ENCODE measurements at regions not wholly inside any gene's neighbourhood (a gene's known extent, or its start where the extent isn't known, plus 50 kb on each side); places are given as distances from the start of the nearest gene placed in this dataset.
"Not testable (repeated sequence)": the region's sequence is repeated elsewhere in the genome, so short reads cannot be mapped to it uniquely, and the experiment has no call there.

GRCh38 chr1:4463631-4464030, 190.8 kb upstream of the AJAP1 start:
- peaks cover 4% of the 10 kb centered on the region for H3K27me3 Mint-ChIP-seq (ENCODE audit: low read depth)
- DNase-seq (no peak), ATAC-seq (no peak)
- no peaks in the 10 kb centered on the region for H3K36me3 Mint-ChIP-seq (ENCODE audit: insufficient read depth)
- no peaks in the 10 kb centered on the region for H3K9me3 Mint-ChIP-seq
- H3K4me1 Mint-ChIP-seq (ENCODE audit: low read depth) = no peaks in the 10 kb centered on the region
- no peak overlapping the region for H3K4me3 Mint-ChIP-seq

GRCh38 chr1:4464478-4464877, 189.9 kb upstream of the AJAP1 start:
- no peak overlapping the region for H3K4me3 Mint-ChIP-seq
- no peak for ATAC-seq
- H3K27me3 Mint-ChIP-seq (ENCODE audit: low read depth) = peaks cover 4% of the 10 kb centered on the region
- H3K4me1 Mint-ChIP-seq (ENCODE audit: low read depth) = no peaks in the 10 kb centered on the region
- no peaks in the 10 kb centered on the region for H3K9me3 Mint-ChIP-seq
- DNase-seq = no peak
- H3K36me3 Mint-ChIP-seq (ENCODE audit: insufficient read depth) = no peaks in the 10 kb centered on the region

- H3K27me3 Mint-ChIP-seq (ENCODE audit: low read depth) = peaks cover 4% of the 10 kb centered on the region
- no peak for ATAC-seq
Observed at GRCh38 chr1:4467241-4467640, 187.2 kb upstream of the AJAP1 start.

GRCh38 chr1:4468386-4468785, 186.0 kb upstream of the AJAP1 start:
- Mint-ChIP-seq H3K9me3 (no peaks in the 10 kb centered on the region), H3K27me3 (ENCODE audit: low read depth) (peaks cover 4% of the 10 kb centered on the region), H3K4me1 (ENCODE audit: low read depth) (no peaks in the 10 kb centered on the region), H3K4me3 (no peak overlapping the region), H3K36me3 (ENCODE audit: insufficient read depth) (no peaks in the 10 kb centered on the region)
- ATAC-seq (no peak), DNase-seq (no peak)

More at GRCh38 chr1:4467241-4467640, 187.2 kb upstream of the AJAP1 start:
- DNase-seq = no peak
- H3K9me3 Mint-ChIP-seq = no peaks in the 10 kb centered on the region
- H3K4me1 Mint-ChIP-seq (ENCODE audit: low read depth) = no peaks in the 10 kb centered on the region
- no peaks in the 10 kb centered on the region for H3K36me3 Mint-ChIP-seq (ENCODE audit: insufficient read depth)
- H3K4me3 Mint-ChIP-seq = no peak overlapping the region

- no peaks in the 10 kb centered on the region for H3K36me3 Mint-ChIP-seq (ENCODE audit: insufficient read depth)
- H3K27me3 Mint-ChIP-seq (ENCODE audit: low read depth) = peaks cover 4% of the 10 kb centered on the region
- H3K9me3 Mint-ChIP-seq = no peaks in the 10 kb centered on the region
- DNase-seq = no peak
- no peak for ATAC-seq
- H3K4me3 Mint-ChIP-seq = no peak overlapping the region
- no peaks in the 10 kb centered on the region for H3K4me1 Mint-ChIP-seq (ENCODE audit: low read depth)
Observed at GRCh38 chr1:4468804-4469514, 185.4 kb upstream of the AJAP1 start.

- Mint-ChIP-seq H3K27me3 (ENCODE audit: low read depth) (no peaks in the 10 kb centered on the region), H3K9me3 (peaks cover 13% of the 10 kb centered on the region), H3K4me3 (no peak overlapping the region), H3K36me3 (ENCODE audit: insufficient read depth) (no peaks in the 10 kb centered on the region), H3K4me1 (ENCODE audit: low read depth) (no peaks in the 10 kb centered on the region)
- ATAC-seq = no peak
- no peak for DNase-seq
Observed at GRCh38 chr1:4476394-4476793, 178.0 kb upstream of the AJAP1 start.

GRCh38 chr1:4481451-4481850, 173.0 kb upstream of the AJAP1 start:
- Mint-ChIP-seq H3K9me3 (peaks cover 9% of the 10 kb centered on the region), H3K4me3 (no peak overlapping the region), H3K27me3 (ENCODE audit: low read depth) (peaks cover 2% of the 10 kb centered on the region), H3K4me1 (ENCODE audit: low read depth) (no peaks in the 10 kb centered on the region), H3K36me3 (ENCODE audit: insufficient read depth) (no peaks in the 10 kb centered on the region)
- ATAC-seq (no peak), DNase-seq (no peak)

GRCh38 chr1:4482526-4482925, 171.9 kb upstream of the AJAP1 start:
- Mint-ChIP-seq H3K36me3 (ENCODE audit: insufficient read depth) (no peaks in the 10 kb centered on the region), H3K4me3 (no peak overlapping the region), H3K9me3 (peaks cover under 1% of the 10 kb centered on the region), H3K4me1 (ENCODE audit: low read depth) (no peaks in the 10 kb centered on the region), H3K27me3 (ENCODE audit: low read depth) (peaks cover 4% of the 10 kb centered on the region)
- no peak for DNase-seq
- ATAC-seq = no peak

GRCh38 chr1:4483021-4483625, 171.3 kb upstream of the AJAP1 start:
- H3K9me3 Mint-ChIP-seq = no peaks in the 10 kb centered on the region
- no peak for ATAC-seq
- no peak overlapping the region for H3K4me3 Mint-ChIP-seq

GRCh38 chr1:4485398-4485797, 169.0 kb upstream of the AJAP1 start:
- ATAC-seq (no peak), DNase-seq (no peak)
- no peaks in the 10 kb centered on the region for H3K36me3 Mint-ChIP-seq (ENCODE audit: insufficient read depth)
- H3K4me1 Mint-ChIP-seq (ENCODE audit: low read depth) = no peaks in the 10 kb centered on the region
- peaks cover 4% of the 10 kb centered on the region for H3K27me3 Mint-ChIP-seq (ENCODE audit: low read depth)
- no peak overlapping the region for H3K4me3 Mint-ChIP-seq
- no peaks in the 10 kb centered on the region for H3K9me3 Mint-ChIP-seq

More at GRCh38 chr1:4483021-4483625, 171.3 kb upstream of the AJAP1 start:
- no peak for DNase-seq
- H3K4me1 Mint-ChIP-seq (ENCODE audit: low read depth) = no peaks in the 10 kb centered on the region
- no peaks in the 10 kb centered on the region for H3K36me3 Mint-ChIP-seq (ENCODE audit: insufficient read depth)
- H3K27me3 Mint-ChIP-seq (ENCODE audit: low read depth) = peaks cover 4% of the 10 kb centered on the region

- H3K27me3 Mint-ChIP-seq (ENCODE audit: low read depth) = peaks cover 5% of the 10 kb centered on the region
- no peak overlapping the region for H3K4me3 Mint-ChIP-seq
- no peaks in the 10 kb centered on the region for H3K4me1 Mint-ChIP-seq (ENCODE audit: low read depth)
- peaks cover under 1% of the 10 kb centered on the region for H3K9me3 Mint-ChIP-seq
- ATAC-seq = no peak
- DNase-seq = no peak
- H3K36me3 Mint-ChIP-seq (ENCODE audit: insufficient read depth) = no peaks in the 10 kb centered on the region
Observed at GRCh38 chr1:4485878-4486277, 168.5 kb upstream of the AJAP1 start.

- Mint-ChIP-seq H3K4me3 (no peak overlapping the region), H3K36me3 (ENCODE audit: insufficient read depth) (no peaks in the 10 kb centered on the region), H3K9me3 (peaks cover 5% of the 10 kb centered on the region), H3K27me3 (ENCODE audit: low read depth) (peaks cover 11% of the 10 kb centered on the region), H3K4me1 (ENCODE audit: low read depth) (no peaks in the 10 kb centered on the region)
- DNase-seq (no peak), ATAC-seq (no peak)
Observed at GRCh38 chr1:4486408-4487120, 167.8 kb upstream of the AJAP1 start.

- H3K9me3 Mint-ChIP-seq = peaks cover 5% of the 10 kb centered on the region
- DNase-seq = no peak
- no peaks in the 10 kb centered on the region for H3K36me3 Mint-ChIP-seq (ENCODE audit: insufficient read depth)
- no peak for ATAC-seq
- H3K4me1 Mint-ChIP-seq (ENCODE audit: low read depth) = no peaks in the 10 kb centered on the region
- H3K27me3 Mint-ChIP-seq (ENCODE audit: low read depth) = peaks cover 12% of the 10 kb centered on the region
- H3K4me3 Mint-ChIP-seq = no peak overlapping the region
Observed at GRCh38 chr1:4488018-4488417, 166.4 kb upstream of the AJAP1 start.

GRCh38 chr1:4489486-4489885, 164.9 kb upstream of the AJAP1 start:
- DNase-seq = no peak
- no peaks in the 10 kb centered on the region for H3K36me3 Mint-ChIP-seq (ENCODE audit: insufficient read depth)
- no peak overlapping the region for H3K4me3 Mint-ChIP-seq
- H3K4me1 Mint-ChIP-seq (ENCODE audit: low read depth) = no peaks in the 10 kb centered on the region
- ATAC-seq = no peak
- H3K27me3 Mint-ChIP-seq (ENCODE audit: low read depth) = peaks cover 12% of the 10 kb centered on the region
- peaks cover 5% of the 10 kb centered on the region for H3K9me3 Mint-ChIP-seq

- H3K36me3 Mint-ChIP-seq (ENCODE audit: insufficient read depth); H3K4me3 Mint-ChIP-seq; ATAC-seq; H3K9me3 Mint-ChIP-seq; H3K4me1 Mint-ChIP-seq (ENCODE audit: low read depth); DNase-seq: not testable (repeated sequence)
- peaks cover 12% of the 10 kb centered on the region for H3K27me3 Mint-ChIP-seq (ENCODE audit: low read depth)
Observed at GRCh38 chr1:4489992-4490391, 164.4 kb upstream of the AJAP1 start.
